Left lung (tissue), 4 donors: ENCODE measurements at regions not wholly inside any gene's neighbourhood (a gene's known extent, or its start where the extent isn't known, plus 50 kb on each side); places are given as distances from the start of the nearest gene placed in this dataset.

Source experiments
- ATAC-seq: fragments of 200-7000 bp; cut with Tn5 transposase; one replicate; pipeline ENCODE4 v1.9.1; 2020; ENCODE audit warnings: moderate library complexity
- DNase-seq, 4 donors: peaks; one replicate each; pipeline ENCODE4 v3.0.0-alpha.2; 2013 to 2020
- H3K27ac ChIP-seq, 2 donors: fragments of 200-600 bp; sonication (generic) in 1 of 2; one replicate each; pipeline versions ENCODE4 v1.5.0 to v1.8.0; 2020 to 2021
- H3K27me3 ChIP-seq, 2 donors: fragments of 200-600 bp; sonication (generic) in 1 of 2; one replicate each; pipeline versions ENCODE4 v1.5.0 to v1.8.0; 2020 to 2021
- H3K36me3 ChIP-seq, 2 donors: fragments of 200-600 bp; sonication (generic) in 1 of 2; one replicate each; pipeline versions ENCODE4 v1.5.0 to v1.8.0; 2020 to 2021
- H3K4me1 ChIP-seq, 2 donors: fragments of 200-600 bp; one replicate each; pipeline ENCODE4 v1.8.0; 2021
- H3K4me3 ChIP-seq, 2 donors: fragments of 200-600 bp; sonication (generic) in 1 of 2; one replicate each; pipeline versions ENCODE4 v1.5.0 to v1.8.0; 2020 to 2021; ENCODE audit warnings: mild to moderate bottlenecking in 1 of 2
- H3K9me3 ChIP-seq, 2 donors: fragments of 200-600 bp; sonication (generic) in 1 of 2; one replicate each; pipeline versions ENCODE4 v1.5.0 to v1.8.0; 2020 to 2021
- CTCF ChIP-seq, 2 donors: fragments of 200-600 bp; sonication (generic) in 1 of 2; IDR thresholded peaks; one replicate each; pipeline versions ENCODE4 v1.5.0 to v1.8.0; 2021; ENCODE audit warnings: antibody characterized with exemption in 2 of 2
- intact Hi-C, 2 donors: fragments of 100-400 bp; cut with DNase I; formaldehyde crosslinking; loops; one replicate each; pipeline versions ENCODE4 v1.11.2 to v1.14.2; 2022
- donor health status: DM: no; HTN: yes; CAD: no.
- donor health status: DM: no; HTN: no; CAD: no.

DNA sequence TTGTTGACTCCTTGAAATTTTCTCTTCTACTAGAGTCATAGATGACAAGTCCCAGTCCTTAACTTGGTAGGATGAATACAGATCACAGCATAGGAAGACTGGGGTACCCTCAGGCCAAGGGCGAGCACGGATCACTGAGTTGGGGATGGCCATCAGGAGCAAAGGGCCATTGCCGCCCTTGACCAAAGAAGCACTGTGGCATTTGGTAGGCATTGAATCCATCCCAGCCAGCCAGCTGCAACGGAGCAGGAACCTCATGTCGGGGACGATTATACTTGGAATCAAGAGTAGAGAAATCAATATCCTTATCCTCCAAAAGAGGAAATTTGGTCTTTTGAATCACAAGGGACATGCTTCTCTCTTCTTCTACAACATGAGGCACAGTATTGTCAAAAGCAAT lies 50.1 kb upstream of the ZNF573 start:
- intact Hi-C loops, result no loop called here
- H3K9me3 ChIP-seq, result peaks cover 5 to 97% of the 10 kb centered on the region in 2 donors

More for the DNA sequence above, 50.1 kb upstream of the ZNF573 start:
- no peak overlapping the region for H3K4me3 ChIP-seq
- DNase-seq (no peak), ATAC-seq (no peak)
- no peak overlapping the region for H3K27ac ChIP-seq
- no peak for TF ChIP-seq CTCF (IDR thresholded peaks at IDR 0.05)
- H3K36me3 ChIP-seq, result peaks cover 0 to 6% of the 10 kb centered on the region in 2 donors
- no peaks in the 10 kb centered on the region for H3K4me1 ChIP-seq
- no peaks in the 10 kb centered on the region for H3K27me3 ChIP-seq
